ENCODE measurements at regions not wholly inside any gene's neighbourhood (a gene's known extent, or its start where the extent isn't known, plus 50 kb on each side); places are given as distances from the start of the nearest gene placed in this dataset.

DNA sequence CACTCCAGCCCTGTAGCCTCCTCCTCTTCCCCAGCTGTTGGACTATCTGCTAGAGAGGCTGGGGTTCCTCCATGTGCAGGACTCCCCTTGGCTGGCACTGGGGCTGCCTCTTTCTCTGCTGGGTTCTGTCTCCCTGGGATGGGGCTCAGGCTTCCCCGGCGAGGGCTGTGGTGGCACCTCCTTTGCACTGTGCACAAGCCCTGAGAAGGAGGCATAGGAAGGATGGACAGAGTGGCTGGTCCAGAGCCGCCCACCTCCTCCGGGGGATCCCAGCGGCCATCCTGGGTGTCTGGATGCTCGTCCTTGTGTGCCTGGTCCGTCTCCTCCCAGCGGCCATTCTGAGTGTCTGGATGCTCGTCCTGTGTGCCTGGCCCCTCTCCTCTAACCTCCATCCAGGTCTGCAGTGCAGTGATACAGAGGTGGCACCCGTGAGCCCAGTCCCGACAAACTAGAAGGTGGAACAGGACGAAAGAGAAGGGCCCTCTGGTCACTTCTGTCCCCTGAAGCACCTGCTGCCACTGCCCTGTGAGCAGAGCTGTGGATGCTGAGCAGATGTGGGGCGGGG, 633.7 kb downstream of the BRD1 start:
- H3K27ac ChIP-seq (ENCODE audit: low read depth) = no peak overlapping the region
- Mint-ChIP-seq H3K4me1 (peaks cover 17% of the 10 kb centered on the region), H3K27ac (no peak overlapping the region), H3K36me3 (ENCODE audit: low read depth) (no peaks in the 10 kb centered on the region), H3K4me3 (no peak overlapping the region), H3K27me3 (ENCODE audit: insufficient read depth, low read depth, poor library complexity) (peaks cover 10% of the 10 kb centered on the region), H3K9me3 (no peaks in the 10 kb centered on the region)
- ATAC-seq (no peak), DNase-seq (ENCODE audit: low spot score) (no peak)
- H3F3A ChIP-seq (replicated peaks; ENCODE audit: low read depth) = no peaks in the 10 kb centered on the region
- no peak overlapping the region for H3K4me3 ChIP-seq
- no peaks in the 10 kb centered on the region for H3K9me2 ChIP-seq (ENCODE audit: insufficient read depth)
- TF ChIP-seq STAT1 (IDR thresholded peaks at IDR 0.05; ENCODE audit: unreplicated experiment) (no peak), JUNB (IDR thresholded peaks at IDR 0.05; ENCODE audit: unreplicated experiment) (no peak), EZH2 (IDR thresholded peaks at IDR 0.05; ENCODE audit: low read depth, unreplicated experiment) (no peak), POLR2AphosphoS5 (IDR thresholded peaks at IDR 0.05; ENCODE audit: low read depth) (no peak), ZNF331 (CRISPR knock-in tag; IDR thresholded peaks at IDR 0.05; ENCODE audit: low read depth) (no peak), CREB1 (CRISPR knock-in tag; IDR thresholded peaks at IDR 0.05; ENCODE audit: low read depth) (no peak), ZNF114 (CRISPR knock-in tag; IDR thresholded peaks at IDR 0.05) (no peak), NANOG (IDR thresholded peaks at IDR 0.05; ENCODE audit: borderline replicate concordance) (no peak)
- TF ChIP-seq, protein P1, sequence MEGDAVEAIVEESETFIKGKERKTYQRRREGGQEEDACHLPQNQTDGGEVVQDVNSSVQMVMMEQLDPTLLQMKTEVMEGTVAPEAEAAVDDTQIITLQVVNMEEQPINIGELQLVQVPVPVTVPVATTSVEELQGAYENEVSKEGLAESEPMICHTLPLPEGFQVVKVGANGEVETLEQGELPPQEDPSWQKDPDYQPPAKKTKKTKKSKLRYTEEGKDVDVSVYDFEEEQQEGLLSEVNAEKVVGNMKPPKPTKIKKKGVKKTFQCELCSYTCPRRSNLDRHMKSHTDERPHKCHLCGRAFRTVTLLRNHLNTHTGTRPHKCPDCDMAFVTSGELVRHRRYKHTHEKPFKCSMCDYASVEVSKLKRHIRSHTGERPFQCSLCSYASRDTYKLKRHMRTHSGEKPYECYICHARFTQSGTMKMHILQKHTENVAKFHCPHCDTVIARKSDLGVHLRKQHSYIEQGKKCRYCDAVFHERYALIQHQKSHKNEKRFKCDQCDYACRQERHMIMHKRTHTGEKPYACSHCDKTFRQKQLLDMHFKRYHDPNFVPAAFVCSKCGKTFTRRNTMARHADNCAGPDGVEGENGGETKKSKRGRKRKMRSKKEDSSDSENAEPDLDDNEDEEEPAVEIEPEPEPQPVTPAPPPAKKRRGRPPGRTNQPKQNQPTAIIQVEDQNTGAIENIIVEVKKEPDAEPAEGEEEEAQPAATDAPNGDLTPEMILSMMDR (conservative IDR thresholded peaks at IDR 0.05; ENCODE audit: low read depth in 2 of 2) = no peak
- TF ChIP-seq, protein P2, sequence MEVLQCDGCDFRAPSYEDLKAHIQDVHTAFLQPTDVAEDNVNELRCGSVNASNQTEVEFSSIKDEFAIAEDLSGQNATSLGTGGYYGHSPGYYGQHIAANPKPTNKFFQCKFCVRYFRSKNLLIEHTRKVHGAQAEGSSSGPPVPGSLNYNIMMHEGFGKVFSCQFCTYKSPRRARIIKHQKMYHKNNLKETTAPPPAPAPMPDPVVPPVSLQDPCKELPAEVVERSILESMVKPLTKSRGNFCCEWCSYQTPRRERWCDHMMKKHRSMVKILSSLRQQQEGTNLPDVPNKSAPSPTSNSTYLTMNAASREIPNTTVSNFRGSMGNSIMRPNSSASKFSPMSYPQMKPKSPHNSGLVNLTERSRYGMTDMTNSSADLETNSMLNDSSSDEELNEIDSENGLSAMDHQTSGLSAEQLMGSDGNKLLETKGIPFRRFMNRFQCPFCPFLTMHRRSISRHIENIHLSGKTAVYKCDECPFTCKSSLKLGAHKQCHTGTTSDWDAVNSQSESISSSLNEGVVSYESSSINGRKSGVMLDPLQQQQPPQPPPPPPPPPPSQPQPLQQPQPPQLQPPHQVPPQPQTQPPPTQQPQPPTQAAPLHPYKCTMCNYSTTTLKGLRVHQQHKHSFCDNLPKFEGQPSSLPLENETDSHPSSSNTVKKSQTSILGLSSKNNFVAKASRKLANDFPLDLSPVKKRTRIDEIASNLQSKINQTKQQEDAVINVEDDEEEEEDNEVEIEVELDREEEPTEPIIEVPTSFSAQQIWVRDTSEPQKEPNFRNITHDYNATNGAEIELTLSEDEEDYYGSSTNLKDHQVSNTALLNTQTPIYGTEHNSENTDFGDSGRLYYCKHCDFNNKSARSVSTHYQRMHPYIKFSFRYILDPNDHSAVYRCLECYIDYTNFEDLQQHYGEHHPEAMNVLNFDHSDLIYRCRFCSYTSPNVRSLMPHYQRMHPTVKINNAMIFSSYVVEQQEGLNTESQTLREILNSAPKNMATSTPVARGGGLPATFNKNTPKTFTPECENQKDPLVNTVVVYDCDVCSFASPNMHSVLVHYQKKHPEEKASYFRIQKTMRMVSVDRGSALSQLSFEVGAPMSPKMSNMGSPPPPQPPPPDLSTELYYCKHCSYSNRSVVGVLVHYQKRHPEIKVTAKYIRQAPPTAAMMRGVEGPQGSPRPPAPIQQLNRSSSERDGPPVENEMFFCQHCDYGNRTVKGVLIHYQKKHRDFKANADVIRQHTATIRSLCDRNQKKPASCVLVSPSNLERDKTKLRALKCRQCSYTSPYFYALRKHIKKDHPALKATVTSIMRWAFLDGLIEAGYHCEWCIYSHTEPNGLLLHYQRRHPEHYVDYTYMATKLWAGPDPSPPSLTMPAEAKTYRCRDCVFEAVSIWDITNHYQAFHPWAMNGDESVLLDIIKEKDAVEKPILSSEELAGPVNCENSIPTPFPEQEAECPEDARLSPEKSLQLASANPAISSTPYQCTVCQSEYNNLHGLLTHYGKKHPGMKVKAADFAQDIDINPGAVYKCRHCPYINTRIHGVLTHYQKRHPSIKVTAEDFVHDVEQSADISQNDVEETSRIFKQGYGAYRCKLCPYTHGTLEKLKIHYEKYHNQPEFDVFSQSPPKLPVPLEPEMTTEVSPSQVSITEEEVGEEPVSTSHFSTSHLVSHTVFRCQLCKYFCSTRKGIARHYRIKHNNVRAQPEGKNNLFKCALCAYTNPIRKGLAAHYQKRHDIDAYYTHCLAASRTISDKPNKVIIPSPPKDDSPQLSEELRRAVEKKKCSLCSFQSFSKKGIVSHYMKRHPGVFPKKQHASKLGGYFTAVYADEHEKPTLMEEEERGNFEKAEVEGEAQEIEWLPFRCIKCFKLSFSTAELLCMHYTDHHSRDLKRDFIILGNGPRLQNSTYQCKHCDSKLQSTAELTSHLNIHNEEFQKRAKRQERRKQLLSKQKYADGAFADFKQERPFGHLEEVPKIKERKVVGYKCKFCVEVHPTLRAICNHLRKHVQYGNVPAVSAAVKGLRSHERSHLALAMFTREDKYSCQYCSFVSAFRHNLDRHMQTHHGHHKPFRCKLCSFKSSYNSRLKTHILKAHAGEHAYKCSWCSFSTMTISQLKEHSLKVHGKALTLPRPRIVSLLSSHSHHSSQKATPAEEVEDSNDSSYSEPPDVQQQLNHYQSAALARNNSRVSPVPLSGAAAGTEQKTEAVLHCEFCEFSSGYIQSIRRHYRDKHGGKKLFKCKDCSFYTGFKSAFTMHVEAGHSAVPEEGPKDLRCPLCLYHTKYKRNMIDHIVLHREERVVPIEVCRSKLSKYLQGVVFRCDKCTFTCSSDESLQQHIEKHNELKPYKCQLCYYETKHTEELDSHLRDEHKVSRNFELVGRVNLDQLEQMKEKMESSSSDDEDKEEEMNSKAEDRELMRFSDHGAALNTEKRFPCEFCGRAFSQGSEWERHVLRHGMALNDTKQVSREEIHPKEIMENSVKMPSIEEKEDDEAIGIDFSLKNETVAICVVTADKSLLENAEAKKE (CRISPR knock-in tag; IDR thresholded peaks at IDR 0.05) = no peak
- TF ChIP-seq, protein P3, sequence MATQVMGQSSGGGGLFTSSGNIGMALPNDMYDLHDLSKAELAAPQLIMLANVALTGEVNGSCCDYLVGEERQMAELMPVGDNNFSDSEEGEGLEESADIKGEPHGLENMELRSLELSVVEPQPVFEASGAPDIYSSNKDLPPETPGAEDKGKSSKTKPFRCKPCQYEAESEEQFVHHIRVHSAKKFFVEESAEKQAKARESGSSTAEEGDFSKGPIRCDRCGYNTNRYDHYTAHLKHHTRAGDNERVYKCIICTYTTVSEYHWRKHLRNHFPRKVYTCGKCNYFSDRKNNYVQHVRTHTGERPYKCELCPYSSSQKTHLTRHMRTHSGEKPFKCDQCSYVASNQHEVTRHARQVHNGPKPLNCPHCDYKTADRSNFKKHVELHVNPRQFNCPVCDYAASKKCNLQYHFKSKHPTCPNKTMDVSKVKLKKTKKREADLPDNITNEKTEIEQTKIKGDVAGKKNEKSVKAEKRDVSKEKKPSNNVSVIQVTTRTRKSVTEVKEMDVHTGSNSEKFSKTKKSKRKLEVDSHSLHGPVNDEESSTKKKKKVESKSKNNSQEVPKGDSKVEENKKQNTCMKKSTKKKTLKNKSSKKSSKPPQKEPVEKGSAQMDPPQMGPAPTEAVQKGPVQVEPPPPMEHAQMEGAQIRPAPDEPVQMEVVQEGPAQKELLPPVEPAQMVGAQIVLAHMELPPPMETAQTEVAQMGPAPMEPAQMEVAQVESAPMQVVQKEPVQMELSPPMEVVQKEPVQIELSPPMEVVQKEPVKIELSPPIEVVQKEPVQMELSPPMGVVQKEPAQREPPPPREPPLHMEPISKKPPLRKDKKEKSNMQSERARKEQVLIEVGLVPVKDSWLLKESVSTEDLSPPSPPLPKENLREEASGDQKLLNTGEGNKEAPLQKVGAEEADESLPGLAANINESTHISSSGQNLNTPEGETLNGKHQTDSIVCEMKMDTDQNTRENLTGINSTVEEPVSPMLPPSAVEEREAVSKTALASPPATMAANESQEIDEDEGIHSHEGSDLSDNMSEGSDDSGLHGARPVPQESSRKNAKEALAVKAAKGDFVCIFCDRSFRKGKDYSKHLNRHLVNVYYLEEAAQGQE (IDR thresholded peaks at IDR 0.05; ENCODE audit: unreplicated experiment) = no peak
- TF ChIP-seq, protein P4, sequence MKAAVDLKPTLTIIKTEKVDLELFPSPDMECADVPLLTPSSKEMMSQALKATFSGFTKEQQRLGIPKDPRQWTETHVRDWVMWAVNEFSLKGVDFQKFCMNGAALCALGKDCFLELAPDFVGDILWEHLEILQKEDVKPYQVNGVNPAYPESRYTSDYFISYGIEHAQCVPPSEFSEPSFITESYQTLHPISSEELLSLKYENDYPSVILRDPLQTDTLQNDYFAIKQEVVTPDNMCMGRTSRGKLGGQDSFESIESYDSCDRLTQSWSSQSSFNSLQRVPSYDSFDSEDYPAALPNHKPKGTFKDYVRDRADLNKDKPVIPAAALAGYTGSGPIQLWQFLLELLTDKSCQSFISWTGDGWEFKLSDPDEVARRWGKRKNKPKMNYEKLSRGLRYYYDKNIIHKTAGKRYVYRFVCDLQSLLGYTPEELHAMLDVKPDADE (IDR thresholded peaks at IDR 0.05) = no peak
- no peaks in the 10 kb centered on the region for H3K79me2 ChIP-seq (replicated peaks; ENCODE audit: insufficient read depth)
- no peaks in the 10 kb centered on the region for H4K20me1 ChIP-seq (replicated peaks; ENCODE audit: insufficient read depth)
- no peaks in the 10 kb centered on the region for H3K36me3 ChIP-seq (ENCODE audit: insufficient read depth)
- H3K4me2 ChIP-seq = no peak overlapping the region
- no peaks in the 10 kb centered on the region for H3K27me3 ChIP-seq (ENCODE audit: insufficient read depth)
- H2AFZ ChIP-seq = no peak overlapping the region
- no peaks in the 10 kb centered on the region for H3K4me1 ChIP-seq (ENCODE audit: insufficient read depth)

All from GM23338 (cell line).